HG03442 (cell line): ENCODE measurements at regions not wholly inside any gene's neighbourhood (a gene's known extent, or its start where the extent isn't known, plus 50 kb on each side); places are given as distances from the start of the nearest gene placed in this dataset.
"Not testable (repeated sequence)": the region's sequence is repeated elsewhere in the genome, so short reads cannot be mapped to it uniquely, and the experiment has no call there.

Experiments
- ATAC-seq: cut with Tn5 transposase; IDR thresholded peaks from one replicate; pipeline ENCODE4 v1.9.1; 2021; ENCODE audit warnings: mild to moderate bottlenecking, moderate library complexity; ENCODE audit not compliant: unreplicated experiment

GRCh38 chrX:93468075-93468474 is 205.3 kb downstream of the NAP1L3 start:
- ATAC-seq, result no peak

GRCh38 chrX:93466383-93466782 is 207.0 kb downstream of the NAP1L3 start:
- no peak for ATAC-seq

GRCh38 chrX:93461060-93461459 is 212.3 kb downstream of the NAP1L3 start:
- no peak for ATAC-seq

GRCh38 chrX:93454509-93454908 is 218.9 kb downstream of the NAP1L3 start:
- no peak for ATAC-seq

GRCh38 chrX:93434721-93435120 is 238.7 kb downstream of the NAP1L3 start:
- ATAC-seq, result not testable (repeated sequence)

- no peak for ATAC-seq
Observed at GRCh38 chrX:93428497-93428896, 244.9 kb downstream of the NAP1L3 start.

- ATAC-seq, result peak; percentile 72
Observed at GRCh38 chrX:93422693-93423092, 250.7 kb downstream of the NAP1L3 start.

- no peak for ATAC-seq
Observed at GRCh38 chrX:93420525-93421082, 252.8 kb downstream of the NAP1L3 start.

- ATAC-seq, result no peak
Observed at GRCh38 chrX:93420090-93420489, 253.3 kb downstream of the NAP1L3 start.

- no peak for ATAC-seq
Observed at GRCh38 chrX:93419642-93420041, 253.7 kb downstream of the NAP1L3 start.

GRCh38 chrX:93404121-93404520 is 269.3 kb downstream of the NAP1L3 start:
- ATAC-seq, result no peak

- ATAC-seq, result no peak
Observed at GRCh38 chrX:93354651-93355050, 318.7 kb downstream of the NAP1L3 start.

- ATAC-seq, result no peak
Observed at GRCh38 chrX:93346309-93346708, 327.1 kb downstream of the NAP1L3 start.

GRCh38 chrX:93344287-93344686 is 329.1 kb downstream of the NAP1L3 start:
- ATAC-seq, result not testable (repeated sequence)

- ATAC-seq, result no peak
Observed at GRCh38 chrX:93332329-93332728, 341.0 kb downstream of the NAP1L3 start.

GRCh38 chrX:93322110-93322509 is 351.3 kb downstream of the NAP1L3 start:
- no peak for ATAC-seq

GRCh38 chrX:93319609-93320008 is 353.8 kb downstream of the NAP1L3 start:
- ATAC-seq, result no peak
